Loucy (cell line): ENCODE measurements at regions not wholly inside any gene's neighbourhood (a gene's known extent, or its start where the extent isn't known, plus 50 kb on each side); places are given as distances from the start of the nearest gene placed in this dataset.

Source experiments
- H2AFZ ChIP-seq: fragments of 200-600 bp; sonication (generic); 2 replicates; pipeline ENCODE4 v1.6.0; 2016; ENCODE audit warnings: antibody characterized with exemption, mild to moderate bottlenecking, low read length, moderate library complexity
- H3F3A ChIP-seq: fragments of 200-600 bp; 2 replicates; pipeline ENCODE4 v1.6.0; 2016; ENCODE audit warnings: antibody characterized with exemption, low read depth, mild to moderate bottlenecking
- H3K27me3 ChIP-seq: fragments of 200-600 bp; sonication (generic); 2 replicates; pipeline ENCODE4 v1.6.1; 2014; ENCODE audit warnings: low read length, mild to moderate bottlenecking; ENCODE audit not compliant: insufficient read depth, poor library complexity, severe bottlenecking
- H3K36me3 ChIP-seq: fragments of 200-600 bp; sonication (generic); 2 replicates; pipeline ENCODE4 v1.6.1; 2016; ENCODE audit warnings: low read length; ENCODE audit not compliant: insufficient read depth
- H3K4me1 ChIP-seq: fragments of 200-600 bp; sonication (generic); 2 replicates; pipeline ENCODE4 v1.5.1; 2014; ENCODE audit warnings: low read length, mild to moderate bottlenecking; ENCODE audit not compliant: insufficient read depth, poor library complexity, severe bottlenecking
- H3K4me2 ChIP-seq: fragments of 200-600 bp; sonication (generic); 2 replicates; pipeline ENCODE4 v1.6.0; 2014; ENCODE audit warnings: antibody characterized with exemption, low read length, low read depth, mild to moderate bottlenecking; ENCODE audit not compliant: poor library complexity, severe bottlenecking
- H3K4me3 ChIP-seq: fragments of 200-600 bp; sonication (generic); 2 replicates; pipeline ENCODE4 v1.5.1; 2014; ENCODE audit warnings: low read length, mild to moderate bottlenecking, mixed read lengths; ENCODE audit not compliant: poor library complexity, severe bottlenecking
- H3K79me2 ChIP-seq: fragments of 200-600 bp; sonication (generic); 2 replicates; pipeline ENCODE4 v1.6.1; 2014; ENCODE audit warnings: low read length; ENCODE audit not compliant: insufficient read depth
- H3K9ac ChIP-seq: fragments of 200-600 bp; sonication (generic); 2 replicates; pipeline ENCODE4 v1.6.0; 2014; ENCODE audit warnings: mild to moderate bottlenecking, low read depth, low read length, moderate library complexity; ENCODE audit not compliant: poor library complexity, severe bottlenecking
- H3K9me2 ChIP-seq: fragments of 200-600 bp; sonication (generic); replicated peaks from 2 replicates; pipeline ENCODE4 v1.6.1; 2016; ENCODE audit warnings: low read depth, low read length, mixed read lengths
- H3K9me3 ChIP-seq: fragments of 200-600 bp; sonication (generic); 2 replicates; pipeline ENCODE4 v1.6.1; 2014; ENCODE audit warnings: mild to moderate bottlenecking, antibody characterized with exemption, low read length, low read depth; ENCODE audit not compliant: insufficient read depth
- H4K20me1 ChIP-seq: fragments of 200-600 bp; sonication (generic); 2 replicates; pipeline ENCODE4 v1.6.0; 2014; ENCODE audit warnings: antibody characterized with exemption, low read length, mild to moderate bottlenecking; ENCODE audit not compliant: insufficient read depth, poor library complexity, severe bottlenecking
- EZH2phosphoT487 ChIP-seq: fragments of 200-600 bp; IDR thresholded peaks from 2 replicates; pipeline ENCODE4 v1.6.1; 2018; ENCODE audit warnings: antibody characterized with exemption, mild to moderate bottlenecking, moderate library complexity, borderline replicate concordance
- TF ChIP-seq, protein P1 (sequence below): fragments of 200-600 bp; sonication (generic); conservative IDR thresholded peaks from 2 replicates; pipeline ENCODE4 v1.5.1; 2014; ENCODE audit warnings: mild to moderate bottlenecking, antibody characterized with exemption, low read length

- Histone ChIP-seq H3K9me2 (no peaks in the 10 kb centered on the region), H3K4me3 (no peak overlapping the region), H3K9me3 (no peaks in the 10 kb centered on the region), H3K79me2 (no peaks in the 10 kb centered on the region), H2AFZ (no peak overlapping the region), H3K27me3 (no peaks in the 10 kb centered on the region), H3K9ac (no peak overlapping the region), H3K36me3 (no peaks in the 10 kb centered on the region), H3K4me2 (no peak overlapping the region), H4K20me1 (no peaks in the 10 kb centered on the region), H3K4me1 (peaks cover 2% of the 10 kb centered on the region), H3F3A (no peaks in the 10 kb centered on the region)
- TF ChIP-seq EZH2phosphoT487 = no peak
Measured at GRCh38 chr5:58188262-58188651, 271.6 kb downstream of the PLK2 start.

DNA sequence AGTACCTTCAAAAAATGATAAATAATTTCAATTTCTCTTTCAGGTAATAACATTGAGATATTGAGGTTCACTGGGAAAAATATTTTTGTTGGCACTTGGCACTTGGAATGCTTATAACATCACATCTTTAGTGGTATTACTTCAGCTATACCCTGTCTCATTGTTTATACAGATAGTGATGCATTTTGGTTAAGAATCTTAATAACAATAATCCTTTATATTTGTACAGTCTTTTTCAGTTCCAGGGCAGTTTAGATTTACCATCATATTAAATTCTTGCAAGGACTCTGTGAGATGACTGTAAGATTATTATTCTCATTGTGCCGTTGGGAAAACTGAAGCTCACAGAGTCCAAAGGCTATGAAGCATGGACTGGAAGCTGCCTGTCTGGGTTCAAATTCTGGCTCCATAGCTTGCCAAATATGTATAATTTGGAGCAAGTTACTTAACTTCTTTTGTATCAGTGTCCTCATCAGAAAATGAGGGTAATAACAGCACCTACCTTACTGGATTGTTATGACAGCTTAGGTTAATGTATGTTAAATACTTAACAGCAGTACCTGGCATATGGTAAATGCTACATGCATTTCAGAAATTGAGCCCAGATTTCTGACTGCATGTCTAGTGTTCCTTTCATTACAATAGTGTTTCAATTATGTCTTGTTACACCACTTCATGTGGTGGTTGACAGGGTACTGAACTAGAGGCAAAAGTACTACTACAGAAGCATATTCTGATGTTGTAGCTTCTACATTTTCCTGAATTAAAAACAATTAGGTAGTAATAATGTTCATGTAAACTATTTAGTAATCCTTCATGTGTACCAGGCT is 272.2 kb downstream of the PLK2 start:
- Histone ChIP-seq H3K9ac (no peak overlapping the region), H3F3A (no peaks in the 10 kb centered on the region), H3K4me3 (no peak overlapping the region), H3K79me2 (no peaks in the 10 kb centered on the region), H2AFZ (no peak overlapping the region), H3K9me3 (no peaks in the 10 kb centered on the region), H3K9me2 (no peaks in the 10 kb centered on the region), H3K4me2 (no peak overlapping the region), H3K4me1 (peaks cover 3% of the 10 kb centered on the region), H3K27me3 (no peaks in the 10 kb centered on the region), H3K36me3 (no peaks in the 10 kb centered on the region), H4K20me1 (no peaks in the 10 kb centered on the region)
- TF ChIP-seq, protein P1, sequence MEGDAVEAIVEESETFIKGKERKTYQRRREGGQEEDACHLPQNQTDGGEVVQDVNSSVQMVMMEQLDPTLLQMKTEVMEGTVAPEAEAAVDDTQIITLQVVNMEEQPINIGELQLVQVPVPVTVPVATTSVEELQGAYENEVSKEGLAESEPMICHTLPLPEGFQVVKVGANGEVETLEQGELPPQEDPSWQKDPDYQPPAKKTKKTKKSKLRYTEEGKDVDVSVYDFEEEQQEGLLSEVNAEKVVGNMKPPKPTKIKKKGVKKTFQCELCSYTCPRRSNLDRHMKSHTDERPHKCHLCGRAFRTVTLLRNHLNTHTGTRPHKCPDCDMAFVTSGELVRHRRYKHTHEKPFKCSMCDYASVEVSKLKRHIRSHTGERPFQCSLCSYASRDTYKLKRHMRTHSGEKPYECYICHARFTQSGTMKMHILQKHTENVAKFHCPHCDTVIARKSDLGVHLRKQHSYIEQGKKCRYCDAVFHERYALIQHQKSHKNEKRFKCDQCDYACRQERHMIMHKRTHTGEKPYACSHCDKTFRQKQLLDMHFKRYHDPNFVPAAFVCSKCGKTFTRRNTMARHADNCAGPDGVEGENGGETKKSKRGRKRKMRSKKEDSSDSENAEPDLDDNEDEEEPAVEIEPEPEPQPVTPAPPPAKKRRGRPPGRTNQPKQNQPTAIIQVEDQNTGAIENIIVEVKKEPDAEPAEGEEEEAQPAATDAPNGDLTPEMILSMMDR = no peak
- TF ChIP-seq EZH2phosphoT487 = no peak

DNA sequence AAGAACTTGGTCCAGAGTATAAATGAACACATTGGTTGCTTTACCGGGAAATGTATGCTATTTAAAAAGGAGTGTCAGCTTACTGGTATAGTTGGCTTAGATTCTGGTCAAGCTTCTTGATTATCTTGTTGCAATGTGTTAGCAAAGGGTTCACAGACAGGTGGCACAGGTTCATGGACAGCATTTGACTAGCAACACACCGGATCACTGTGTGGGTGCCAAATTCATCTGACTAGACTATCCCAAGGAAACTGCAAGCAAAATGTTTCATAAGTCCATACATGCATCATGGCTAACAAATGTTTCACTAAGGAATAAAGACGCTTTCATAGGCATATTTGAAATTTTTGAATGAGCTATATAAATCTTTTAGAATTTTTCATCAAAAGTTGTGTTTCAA is 274.1 kb downstream of the PLK2 start:
- no peak overlapping the region for H2AFZ ChIP-seq
- H4K20me1 ChIP-seq = no peaks in the 10 kb centered on the region
- H3K4me3 ChIP-seq = no peak overlapping the region
- no peaks in the 10 kb centered on the region for H3K79me2 ChIP-seq
- no peaks in the 10 kb centered on the region for H3F3A ChIP-seq
- TF ChIP-seq, protein P1 = no peak
- no peak for TF ChIP-seq EZH2phosphoT487
- H3K36me3 ChIP-seq = no peaks in the 10 kb centered on the region
- H3K4me2 ChIP-seq = no peak overlapping the region
- H3K27me3 ChIP-seq = no peaks in the 10 kb centered on the region
- no peaks in the 10 kb centered on the region for H3K9me2 ChIP-seq
- H3K9ac ChIP-seq = no peak overlapping the region
- H3K4me1 ChIP-seq = peaks cover 3% of the 10 kb centered on the region
- no peaks in the 10 kb centered on the region for H3K9me3 ChIP-seq

DNA sequence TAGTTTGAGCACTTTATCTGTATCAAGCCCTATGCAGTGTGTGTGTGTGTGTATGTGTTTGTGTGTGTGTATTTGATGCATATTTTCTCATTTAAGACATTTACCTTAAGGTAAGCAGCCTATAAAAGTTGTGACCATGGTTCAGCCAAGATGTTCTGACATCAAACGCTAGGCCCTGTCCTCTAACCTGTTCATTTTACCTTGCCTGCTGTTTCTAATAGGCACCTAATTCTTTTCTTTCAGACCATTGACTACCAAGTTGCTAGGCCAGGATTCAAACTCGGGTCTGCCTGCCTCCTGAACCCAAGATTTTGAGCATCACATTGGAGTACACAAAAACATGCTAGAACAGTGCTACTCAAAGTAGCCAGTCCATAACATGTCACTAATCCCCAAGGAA is 274.5 kb downstream of the PLK2 start:
- H2AFZ ChIP-seq = no peak overlapping the region
- H3K9me3 ChIP-seq = no peaks in the 10 kb centered on the region
- no peaks in the 10 kb centered on the region for H3F3A ChIP-seq
- H3K9me2 ChIP-seq = no peaks in the 10 kb centered on the region
- no peak overlapping the region for H3K9ac ChIP-seq
- H3K4me2 ChIP-seq = no peak overlapping the region
- H4K20me1 ChIP-seq = no peaks in the 10 kb centered on the region
- TF ChIP-seq, protein P1 = no peak
- H3K79me2 ChIP-seq = no peaks in the 10 kb centered on the region
- peaks cover 3% of the 10 kb centered on the region for H3K4me1 ChIP-seq
- no peaks in the 10 kb centered on the region for H3K36me3 ChIP-seq
- no peak overlapping the region for H3K4me3 ChIP-seq
- no peaks in the 10 kb centered on the region for H3K27me3 ChIP-seq
